ENCODE measurements at regions not wholly inside any gene's neighbourhood (a gene's known extent, or its start where the extent isn't known, plus 50 kb on each side); places are given as distances from the start of the nearest gene placed in this dataset.
A peak's percentile ranks its signal among the peaks of the same experiment; 100 is the strongest.

DNA sequence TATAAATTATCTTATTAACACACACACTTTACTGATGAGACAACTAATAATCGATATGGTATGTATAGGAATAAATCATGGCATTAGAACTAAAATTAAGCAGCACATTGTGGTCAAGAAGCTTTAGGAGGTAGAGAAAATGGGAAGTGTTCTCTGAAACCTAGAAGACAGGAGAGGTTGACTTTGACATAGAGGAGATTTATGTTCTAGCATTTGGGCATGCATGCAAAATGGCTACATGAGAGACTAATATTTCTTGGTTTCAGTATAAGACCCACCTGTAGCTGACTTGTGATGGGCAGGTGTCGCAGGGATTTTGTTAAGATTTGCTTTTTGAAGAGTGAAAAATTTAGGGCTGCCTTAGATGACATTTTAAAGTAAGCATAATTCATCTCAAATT is 209.7 kb upstream of the POU1F1 start:
- H3K4me1 ChIP-seq (ENCODE audit: low read length): no peaks in the 10 kb centered on the region
- no peak overlapping the region for H2AFZ ChIP-seq (ENCODE audit: low read length)
- no peak overlapping the region for H3K4me3 ChIP-seq (ENCODE audit: low read length)
- peak; percentile 9 for DNase-seq
- H3K27ac ChIP-seq (ENCODE audit: low read length): 0 out of 2 replicates have a peak overlapping the region, but pooled peaks have one; percentile 28
- no peaks in the 10 kb centered on the region for H3K79me2 ChIP-seq (ENCODE audit: low read length)
- H3F3A ChIP-seq (ENCODE audit: insufficient read depth, low read length): 0 out of 2 replicates have a peak, but pooled peaks cover 3% of the 10 kb centered on the region
- no peaks in the 10 kb centered on the region for H3K36me3 ChIP-seq (replicated peaks; ENCODE audit: insufficient read depth, low read length)
- TF ChIP-seq, protein P1, sequence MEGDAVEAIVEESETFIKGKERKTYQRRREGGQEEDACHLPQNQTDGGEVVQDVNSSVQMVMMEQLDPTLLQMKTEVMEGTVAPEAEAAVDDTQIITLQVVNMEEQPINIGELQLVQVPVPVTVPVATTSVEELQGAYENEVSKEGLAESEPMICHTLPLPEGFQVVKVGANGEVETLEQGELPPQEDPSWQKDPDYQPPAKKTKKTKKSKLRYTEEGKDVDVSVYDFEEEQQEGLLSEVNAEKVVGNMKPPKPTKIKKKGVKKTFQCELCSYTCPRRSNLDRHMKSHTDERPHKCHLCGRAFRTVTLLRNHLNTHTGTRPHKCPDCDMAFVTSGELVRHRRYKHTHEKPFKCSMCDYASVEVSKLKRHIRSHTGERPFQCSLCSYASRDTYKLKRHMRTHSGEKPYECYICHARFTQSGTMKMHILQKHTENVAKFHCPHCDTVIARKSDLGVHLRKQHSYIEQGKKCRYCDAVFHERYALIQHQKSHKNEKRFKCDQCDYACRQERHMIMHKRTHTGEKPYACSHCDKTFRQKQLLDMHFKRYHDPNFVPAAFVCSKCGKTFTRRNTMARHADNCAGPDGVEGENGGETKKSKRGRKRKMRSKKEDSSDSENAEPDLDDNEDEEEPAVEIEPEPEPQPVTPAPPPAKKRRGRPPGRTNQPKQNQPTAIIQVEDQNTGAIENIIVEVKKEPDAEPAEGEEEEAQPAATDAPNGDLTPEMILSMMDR (IDR thresholded peaks at IDR 0.05; ENCODE audit: low read length): no peak
- TF ChIP-seq EZH2 (optimal IDR thresholded peaks at IDR 0.05; ENCODE audit: low read depth, low read length): no peak
- no peak for TF ChIP-seq EZH2phosphoT487 (IDR thresholded peaks at IDR 0.05; ENCODE audit: low read length)
- H3K9me3 ChIP-seq (replicated peaks; ENCODE audit: insufficient read depth, low read length): no peaks in the 10 kb centered on the region
- H3K9me2 ChIP-seq (replicated peaks; ENCODE audit: insufficient read depth, low read length): no peaks in the 10 kb centered on the region
- no peaks in the 10 kb centered on the region for H3K27me3 ChIP-seq (replicated peaks; ENCODE audit: insufficient read depth, low read length)
- H4K20me1 ChIP-seq (ENCODE audit: insufficient read depth, low read length): no peaks in the 10 kb centered on the region
- no peak overlapping the region for H3K9ac ChIP-seq (ENCODE audit: low read length)
- H3K4me2 ChIP-seq (ENCODE audit: low read depth, low read length): peak overlapping the region; percentile 2; the same call in 1 of the 2 replicates

- Histone ChIP-seq H4K20me1 (ENCODE audit: insufficient read depth, low read length) (no peaks in the 10 kb centered on the region), H3K79me2 (ENCODE audit: low read length) (no peaks in the 10 kb centered on the region), H3K27ac (ENCODE audit: low read length) (no peak overlapping the region), H3K36me3 (replicated peaks; ENCODE audit: insufficient read depth, low read length) (no peaks in the 10 kb centered on the region), H3F3A (ENCODE audit: insufficient read depth, low read length) (no peaks in the 10 kb centered on the region), H3K9ac (ENCODE audit: low read length) (no peak overlapping the region), H2AFZ (ENCODE audit: low read length) (no peak overlapping the region), H3K27me3 (replicated peaks; ENCODE audit: insufficient read depth, low read length) (no peaks in the 10 kb centered on the region), H3K9me3 (replicated peaks; ENCODE audit: insufficient read depth, low read length) (no peaks in the 10 kb centered on the region), H3K4me3 (ENCODE audit: low read length) (no peak overlapping the region), H3K9me2 (replicated peaks; ENCODE audit: insufficient read depth, low read length) (no peaks in the 10 kb centered on the region), H3K4me1 (ENCODE audit: low read length) (no peaks in the 10 kb centered on the region), H3K4me2 (ENCODE audit: low read depth, low read length) (no peak overlapping the region)
- TF ChIP-seq EZH2 (optimal IDR thresholded peaks at IDR 0.05; ENCODE audit: low read depth, low read length) (no peak), EZH2phosphoT487 (IDR thresholded peaks at IDR 0.05; ENCODE audit: low read length) (no peak)
- TF ChIP-seq, protein P1 (IDR thresholded peaks at IDR 0.05; ENCODE audit: low read length): no peak
- DNase-seq: no peak
Observed at GRCh38 chr3:87478716-87479115, 202.3 kb upstream of the POU1F1 start.

- H4K20me1 ChIP-seq (ENCODE audit: insufficient read depth, low read length): no peaks in the 10 kb centered on the region
- H3K27ac ChIP-seq (ENCODE audit: low read length): no peak overlapping the region
- no peak for DNase-seq
- TF ChIP-seq, protein P1 (IDR thresholded peaks at IDR 0.05; ENCODE audit: low read length): no peak
- TF ChIP-seq EZH2 (optimal IDR thresholded peaks at IDR 0.05; ENCODE audit: low read depth, low read length) (no peak), EZH2phosphoT487 (IDR thresholded peaks at IDR 0.05; ENCODE audit: low read length) (no peak)
- no peak overlapping the region for H3K4me2 ChIP-seq (ENCODE audit: low read depth, low read length)
- no peak overlapping the region for H3K4me3 ChIP-seq (ENCODE audit: low read length)
- no peaks in the 10 kb centered on the region for H3K27me3 ChIP-seq (replicated peaks; ENCODE audit: insufficient read depth, low read length)
- H3K9me2 ChIP-seq (replicated peaks; ENCODE audit: insufficient read depth, low read length): no peaks in the 10 kb centered on the region
- no peaks in the 10 kb centered on the region for H3K79me2 ChIP-seq (ENCODE audit: low read length)
- no peaks in the 10 kb centered on the region for H3K9me3 ChIP-seq (replicated peaks; ENCODE audit: insufficient read depth, low read length)
- no peak overlapping the region for H2AFZ ChIP-seq (ENCODE audit: low read length)
- no peak overlapping the region for H3K9ac ChIP-seq (ENCODE audit: low read length)
- no peaks in the 10 kb centered on the region for H3F3A ChIP-seq (ENCODE audit: insufficient read depth, low read length)
- H3K36me3 ChIP-seq (replicated peaks; ENCODE audit: insufficient read depth, low read length): no peaks in the 10 kb centered on the region
- H3K4me1 ChIP-seq (ENCODE audit: low read length): no peaks in the 10 kb centered on the region
Observed at GRCh38 chr3:87473944-87474343, 197.6 kb upstream of the POU1F1 start.
